Cardiac muscle cell (in vitro differentiated cells and primary cell): ENCODE measurements at regions not wholly inside any gene's neighbourhood (a gene's known extent, or its start where the extent isn't known, plus 50 kb on each side); places are given as distances from the start of the nearest gene placed in this dataset.

Experiments
- DNase-seq, 2 donors: peaks; one replicate each; pipeline versions ENCODE4 v3.0.0 to v3.0.0-alpha.2; 2010 to 2017; ENCODE audit warnings: low read depth in 1 of 2, low spot score in 1 of 2
- H3K27ac ChIP-seq: fragments of 200-600 bp; sonication (generic); 2 replicates; pipeline ENCODE4 v1.5.1; 2016
- H3K27me3 ChIP-seq: fragments of 200-600 bp; sonication (generic); 2 replicates; pipeline ENCODE4 v1.6.0; 2016; ENCODE audit warnings: control low read depth
- H3K36me3 ChIP-seq: fragments of 200-600 bp; sonication (generic); 2 replicates; pipeline ENCODE4 v1.5.1; 2016; ENCODE audit warnings: control low read depth
- H3K4me1 ChIP-seq: fragments of 200-600 bp; sonication (generic); 2 replicates; pipeline ENCODE4 v1.8.1; 2017; ENCODE audit warnings: low read depth, mild to moderate bottlenecking, mixed run types
- H3K4me3 ChIP-seq: fragments of 200-600 bp; sonication (generic); 2 replicates; pipeline ENCODE4 v1.5.1; 2016; ENCODE audit warnings: mild to moderate bottlenecking
- H3K9me3 ChIP-seq: fragments of 200-600 bp; sonication (generic); 2 replicates; pipeline ENCODE4 v1.5.1; 2017; ENCODE audit warnings: low read depth, mild to moderate bottlenecking, control low read depth
- TF ChIP-seq, protein P1 (sequence below): IDR thresholded peaks from 2 replicates; pipeline ENCODE4 v1.5.1; 2012; ENCODE audit warnings: low read depth, mild to moderate bottlenecking, low read length

- Histone ChIP-seq H3K27ac (no peak overlapping the region), H3K4me3 (no peak overlapping the region), H3K9me3 (no peaks in the 10 kb centered on the region), H3K4me1 (no peaks in the 10 kb centered on the region), H3K27me3 (no peaks in the 10 kb centered on the region), H3K36me3 (no peaks in the 10 kb centered on the region)
- DNase-seq: peak in 1 of 2 donors; percentile 55
- TF ChIP-seq, protein P1, sequence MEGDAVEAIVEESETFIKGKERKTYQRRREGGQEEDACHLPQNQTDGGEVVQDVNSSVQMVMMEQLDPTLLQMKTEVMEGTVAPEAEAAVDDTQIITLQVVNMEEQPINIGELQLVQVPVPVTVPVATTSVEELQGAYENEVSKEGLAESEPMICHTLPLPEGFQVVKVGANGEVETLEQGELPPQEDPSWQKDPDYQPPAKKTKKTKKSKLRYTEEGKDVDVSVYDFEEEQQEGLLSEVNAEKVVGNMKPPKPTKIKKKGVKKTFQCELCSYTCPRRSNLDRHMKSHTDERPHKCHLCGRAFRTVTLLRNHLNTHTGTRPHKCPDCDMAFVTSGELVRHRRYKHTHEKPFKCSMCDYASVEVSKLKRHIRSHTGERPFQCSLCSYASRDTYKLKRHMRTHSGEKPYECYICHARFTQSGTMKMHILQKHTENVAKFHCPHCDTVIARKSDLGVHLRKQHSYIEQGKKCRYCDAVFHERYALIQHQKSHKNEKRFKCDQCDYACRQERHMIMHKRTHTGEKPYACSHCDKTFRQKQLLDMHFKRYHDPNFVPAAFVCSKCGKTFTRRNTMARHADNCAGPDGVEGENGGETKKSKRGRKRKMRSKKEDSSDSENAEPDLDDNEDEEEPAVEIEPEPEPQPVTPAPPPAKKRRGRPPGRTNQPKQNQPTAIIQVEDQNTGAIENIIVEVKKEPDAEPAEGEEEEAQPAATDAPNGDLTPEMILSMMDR: no peak
Observed at GRCh38 chr6:134436950-134437349, 119.0 kb upstream of the SGK1 start.

DNA sequence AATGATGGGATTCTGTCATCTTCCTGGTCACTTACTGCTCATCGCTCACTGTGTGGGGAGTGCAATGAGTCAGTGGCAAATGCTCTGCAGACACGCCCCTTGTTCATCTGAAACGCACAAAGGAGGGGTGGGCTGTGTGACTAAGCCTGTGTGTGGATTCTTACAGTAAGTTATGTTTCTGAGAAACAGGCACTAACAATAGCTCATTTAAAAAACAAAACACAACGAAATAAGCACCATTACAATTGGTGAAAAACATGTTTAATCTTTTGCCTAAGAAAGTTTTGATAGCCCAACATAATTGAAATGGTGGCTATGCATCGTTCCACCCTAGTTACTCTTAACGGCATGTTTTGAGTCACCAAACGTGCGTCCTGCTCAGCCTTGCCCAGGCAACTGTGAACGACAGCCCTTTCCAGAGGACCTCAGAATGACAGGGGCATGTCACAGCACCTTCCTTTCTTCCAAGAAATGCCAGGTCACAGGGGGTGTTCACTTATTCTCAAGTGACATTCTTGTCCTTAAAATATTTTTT lies 118.4 kb upstream of the SGK1 start:
- TF ChIP-seq, protein P1: no peak
- no peaks in the 10 kb centered on the region for H3K9me3 ChIP-seq
- no peaks in the 10 kb centered on the region for H3K27me3 ChIP-seq
- H3K36me3 ChIP-seq: no peaks in the 10 kb centered on the region
- H3K4me3 ChIP-seq: no peak overlapping the region
- H3K27ac ChIP-seq: no peak overlapping the region
- peak in 1 of 2 donors; percentile 93 for DNase-seq
- no peaks in the 10 kb centered on the region for H3K4me1 ChIP-seq

DNA sequence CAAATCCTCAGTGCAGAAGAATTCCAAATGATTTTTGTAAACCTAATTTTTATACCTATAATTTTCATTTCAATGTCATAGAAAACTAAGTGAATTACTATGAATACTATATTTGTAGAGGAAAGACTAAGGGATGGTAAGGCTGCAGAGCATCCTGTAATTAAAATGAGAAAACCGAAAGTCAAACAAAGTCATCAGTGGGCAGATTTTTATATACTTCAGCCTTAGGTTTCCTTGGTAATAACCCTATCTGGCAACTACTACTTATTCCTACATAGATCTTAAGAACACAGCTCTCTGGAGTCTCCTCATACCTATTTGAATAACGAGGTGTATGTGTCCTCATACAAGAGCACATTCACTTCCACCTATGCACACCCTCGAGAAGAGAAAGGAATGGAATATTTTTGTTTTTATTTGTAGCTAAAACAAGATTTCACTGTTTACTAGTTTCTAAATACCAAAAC lies 117.9 kb upstream of the SGK1 start:
- DNase-seq: no peak
- Histone ChIP-seq H3K27me3 (no peaks in the 10 kb centered on the region), H3K4me3 (no peak overlapping the region), H3K27ac (no peak overlapping the region), H3K9me3 (no peaks in the 10 kb centered on the region), H3K4me1 (no peaks in the 10 kb centered on the region), H3K36me3 (no peaks in the 10 kb centered on the region)
- TF ChIP-seq, protein P1: no peak

- H3K36me3 ChIP-seq: no peaks in the 10 kb centered on the region
- no peaks in the 10 kb centered on the region for H3K27me3 ChIP-seq
- no peak overlapping the region for H3K27ac ChIP-seq
- H3K4me1 ChIP-seq: no peaks in the 10 kb centered on the region
- H3K4me3 ChIP-seq: no peak overlapping the region
- DNase-seq: no peak
- TF ChIP-seq, protein P1: no peak
- H3K9me3 ChIP-seq: no peaks in the 10 kb centered on the region
Observed at GRCh38 chr6:134434019-134434942, 116.4 kb upstream of the SGK1 start.

DNA sequence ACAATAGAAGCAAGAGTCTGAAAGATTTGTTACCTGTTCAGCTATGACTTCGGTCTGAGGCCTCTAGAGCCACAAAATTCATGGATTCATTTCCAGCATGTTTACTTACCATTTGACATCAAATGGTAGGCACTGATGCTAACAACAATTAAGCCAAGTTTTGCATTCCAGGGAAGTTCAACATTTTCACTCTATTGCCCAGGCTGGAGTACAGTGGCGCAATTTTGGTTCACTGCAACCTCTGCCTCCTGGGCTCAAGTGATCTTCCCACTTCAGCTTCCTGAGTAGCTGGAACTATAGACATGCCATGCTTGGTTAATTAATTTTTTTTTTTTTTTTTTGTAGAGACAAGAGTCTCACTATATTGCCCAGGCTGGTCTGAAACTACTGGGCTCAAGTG lies 114.1 kb upstream of the SGK1 start:
- no peaks in the 10 kb centered on the region for H3K27me3 ChIP-seq
- no peaks in the 10 kb centered on the region for H3K4me1 ChIP-seq
- TF ChIP-seq, protein P1: no peak
- H3K9me3 ChIP-seq: no peaks in the 10 kb centered on the region
- H3K4me3 ChIP-seq: no peak overlapping the region
- DNase-seq: no peak
- H3K36me3 ChIP-seq: no peaks in the 10 kb centered on the region
- no peak overlapping the region for H3K27ac ChIP-seq
